ENCODE measurements at regions not wholly inside any gene's neighbourhood (a gene's known extent, or its start where the extent isn't known, plus 50 kb on each side); places are given as distances from the start of the nearest gene placed in this dataset.

- peak; percentile 14 to 79 (median 62) for TF ChIP-seq CTCF (IDR thresholded peaks at IDR 0.05)
- TF ChIP-seq POLR2A (IDR thresholded peaks at IDR 0.05), result no peak
- no peaks in the 10 kb centered on the region for H3K36me3 ChIP-seq
- 19 to 23% methylated on average over 10 of the region's 10 CpGs for WGBS, 2 donors
- no peaks in the 10 kb centered on the region for H3K27me3 ChIP-seq
- H3K4me3 ChIP-seq (replicated peaks in 1 of 3), result no peak overlapping the region
- H3K9me3 ChIP-seq, result no peaks in the 10 kb centered on the region
- H3K4me1 ChIP-seq, result peaks cover 19 to 42% of the 10 kb centered on the region in 2 donors
- H3K27ac ChIP-seq, result peak overlapping the region; percentile 75 to 85 (median 80)
- intact Hi-C loops (cut with DNase I), result loop anchor here (10.0 kb wide), 1 partner anchor 85 kb away; no protein-coding TSS in a partner anchor
- peak; percentile 81 to 85 for DNase-seq
Observed at GRCh38 chr6:56370127-56370540, 122.8 kb upstream of the COL21A1 start.

GRCh38 chr6:56368491-56368890 lies 121.1 kb upstream of the COL21A1 start:
- intact Hi-C loops (cut with DNase I), result no loop called here

GRCh38 chr6:56366141-56366852 lies 118.9 kb upstream of the COL21A1 start:
- H3K4me3 ChIP-seq (replicated peaks in 1 of 3), result no peak overlapping the region
- WGBS, 2 donors, result 73 to 77% methylated on average over 6 of the region's 6 CpGs
- H3K27ac ChIP-seq, result no peak overlapping the region
- intact Hi-C loops (cut with DNase I), result no loop called here
- DNase-seq, result no peak
- no peaks in the 10 kb centered on the region for H3K9me3 ChIP-seq
- no peaks in the 10 kb centered on the region for H3K36me3 ChIP-seq
- TF ChIP-seq CTCF (IDR thresholded peaks at IDR 0.05) (no peak), POLR2A (IDR thresholded peaks at IDR 0.05) (no peak)
- H3K27me3 ChIP-seq, result no peaks in the 10 kb centered on the region
- peaks cover 17 to 28% of the 10 kb centered on the region in 2 donors for H3K4me1 ChIP-seq

More at GRCh38 chr6:56368491-56368890, 121.1 kb upstream of the COL21A1 start:
- 59 to 61% methylated on average over 3 of the region's 3 CpGs for WGBS, 2 donors
- TF ChIP-seq CTCF (IDR thresholded peaks at IDR 0.05) (no peak), POLR2A (IDR thresholded peaks at IDR 0.05) (no peak)
- H3K4me3 ChIP-seq (replicated peaks in 1 of 3), result no peak overlapping the region
- no peaks in the 10 kb centered on the region for H3K27me3 ChIP-seq
- H3K36me3 ChIP-seq, result no peaks in the 10 kb centered on the region
- H3K4me1 ChIP-seq, result peaks cover 19 to 38% of the 10 kb centered on the region in 2 donors
- no peak for DNase-seq
- no peaks in the 10 kb centered on the region for H3K9me3 ChIP-seq
- peak overlapping the region in 2 of 3 donors; percentile 4 to 80 for H3K27ac ChIP-seq

DNA sequence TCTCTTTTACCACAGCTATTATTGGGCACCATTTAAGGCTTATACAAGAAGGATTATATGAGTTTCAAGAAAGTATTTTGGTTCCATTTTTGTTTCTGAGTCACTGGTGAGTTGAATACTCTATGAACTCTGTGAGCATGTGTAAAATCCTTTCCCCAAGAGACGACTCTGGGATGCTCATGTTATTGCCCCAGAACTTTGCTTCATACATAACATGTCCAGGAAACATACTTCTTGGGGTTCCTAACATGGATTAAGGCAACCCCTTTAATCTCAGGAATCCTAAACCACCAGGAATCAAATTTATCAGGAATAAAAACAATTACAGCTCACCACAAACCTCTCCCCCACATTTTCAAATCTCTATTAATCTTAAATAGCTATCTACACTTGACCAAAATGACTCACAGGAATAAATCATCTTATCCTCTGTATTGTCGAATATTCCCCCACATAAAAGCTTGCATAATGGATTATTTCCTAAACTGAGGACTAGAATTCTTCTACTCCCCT lies 117.5 kb upstream of the COL21A1 start:
- TF ChIP-seq CTCF (IDR thresholded peaks at IDR 0.05) (no peak), POLR2A (IDR thresholded peaks at IDR 0.05) (no peak)
- no peak for DNase-seq
- WGBS, 2 donors, result 74 to 81% methylated on average over 2 of the region's 2 CpGs
- intact Hi-C loops (cut with DNase I), result no loop called here
- Histone ChIP-seq H3K4me1 (peaks cover 3 to 16% of the 10 kb centered on the region in 2 donors), H3K4me3 (replicated peaks in 1 of 3) (no peak overlapping the region), H3K27ac (no peak overlapping the region), H3K27me3 (no peaks in the 10 kb centered on the region), H3K9me3 (no peaks in the 10 kb centered on the region), H3K36me3 (no peaks in the 10 kb centered on the region)

- Histone ChIP-seq H3K4me1 (peaks cover 0 to 13% of the 10 kb centered on the region in 2 donors), H3K9me3 (no peaks in the 10 kb centered on the region), H3K36me3 (no peaks in the 10 kb centered on the region), H3K27ac (no peak overlapping the region), H3K4me3 (replicated peaks in 1 of 3) (no peak overlapping the region), H3K27me3 (no peaks in the 10 kb centered on the region)
- intact Hi-C loops (cut with DNase I), result no loop called here
- TF ChIP-seq CTCF (IDR thresholded peaks at IDR 0.05) (no peak), POLR2A (IDR thresholded peaks at IDR 0.05) (no peak)
- no peak for DNase-seq
Observed at GRCh38 chr6:56364431-56364826, 117.0 kb upstream of the COL21A1 start.
